Activated T-helper 1 cell treated with anti-CD3 and anti-CD28 coated beads, Interleukin-12 subunit alpha, Interleukin-12 subunit beta, Interleukin-2, Interleukin-4 antibody, amounts not matched to agents 30 ng/mL and 10 ng/mL and 1 ng/mL, durations not matched to agents 14 hours and 24 hours and 36 hours (primary cell): ENCODE measurements at regions not wholly inside any gene's neighbourhood (a gene's known extent, or its start where the extent isn't known, plus 50 kb on each side); places are given as distances from the start of the nearest gene placed in this dataset.

Experiments
- DNase-seq: peaks from one replicate; pipeline ENCODE4 v3.0.0; 2021; ENCODE audit warnings: low spot score
- H3K27ac Mint-ChIP-seq: one replicate; pipeline ENCODE4 v1.8.0; 2021; ENCODE audit warnings: mild to moderate bottlenecking, mixed read lengths
- H3K27me3 Mint-ChIP-seq: one replicate; pipeline ENCODE4 v1.8.0; 2022; ENCODE audit warnings: mild to moderate bottlenecking, moderate library complexity, mixed read lengths; ENCODE audit not compliant: insufficient read depth
- H3K36me3 Mint-ChIP-seq: one replicate; pipeline ENCODE4 v1.8.0; 2021; ENCODE audit warnings: low read depth, mixed read lengths
- H3K4me1 Mint-ChIP-seq: one replicate; pipeline ENCODE4 v1.8.0; 2021; ENCODE audit warnings: low read depth, mixed read lengths
- H3K4me3 Mint-ChIP-seq: one replicate; pipeline ENCODE4 v1.8.0; 2021; ENCODE audit warnings: mild to moderate bottlenecking, moderate library complexity, mixed read lengths
- H3K9me3 Mint-ChIP-seq: one replicate; pipeline ENCODE4 v1.8.0; 2021; ENCODE audit warnings: mixed read lengths
- intact Hi-C: fragments of 100-400 bp; cut with micrococcal nuclease; formaldehyde crosslinking; loops from one replicate; pipeline ENCODE4 v1.15.1; 2024

- H3K9me3 Mint-ChIP-seq = no peaks in the 10 kb centered on the region
- peaks cover 3% of the 10 kb centered on the region for H3K36me3 Mint-ChIP-seq
- no peak overlapping the region for H3K27ac Mint-ChIP-seq
- no peaks in the 10 kb centered on the region for H3K4me1 Mint-ChIP-seq
- intact Hi-C loops = loop anchor here (10.0 kb wide), 2 partner anchors 348 to 1168 kb away; partner anchors contain the start of genes SKIDA1 and SPAG6
- peaks cover 34% of the 10 kb centered on the region for H3K27me3 Mint-ChIP-seq
- no peak for DNase-seq
- no peak overlapping the region for H3K4me3 Mint-ChIP-seq
Observed at GRCh38 chr10:21176934-21177480, 279.9 kb upstream of the NEBL start.

GRCh38 chr10:21175797-21176196, 278.7 kb upstream of the NEBL start:
- Mint-ChIP-seq H3K4me1 (no peaks in the 10 kb centered on the region), H3K27ac (no peak overlapping the region), H3K9me3 (no peaks in the 10 kb centered on the region), H3K36me3 (peaks cover 3% of the 10 kb centered on the region), H3K4me3 (no peak overlapping the region), H3K27me3 (peaks cover 34% of the 10 kb centered on the region)
- no peak for DNase-seq
- intact Hi-C loops = loop anchor here (10.0 kb wide), 2 partner anchors 349 to 1169 kb away; partner anchors contain the start of genes SKIDA1 and SPAG6

DNA sequence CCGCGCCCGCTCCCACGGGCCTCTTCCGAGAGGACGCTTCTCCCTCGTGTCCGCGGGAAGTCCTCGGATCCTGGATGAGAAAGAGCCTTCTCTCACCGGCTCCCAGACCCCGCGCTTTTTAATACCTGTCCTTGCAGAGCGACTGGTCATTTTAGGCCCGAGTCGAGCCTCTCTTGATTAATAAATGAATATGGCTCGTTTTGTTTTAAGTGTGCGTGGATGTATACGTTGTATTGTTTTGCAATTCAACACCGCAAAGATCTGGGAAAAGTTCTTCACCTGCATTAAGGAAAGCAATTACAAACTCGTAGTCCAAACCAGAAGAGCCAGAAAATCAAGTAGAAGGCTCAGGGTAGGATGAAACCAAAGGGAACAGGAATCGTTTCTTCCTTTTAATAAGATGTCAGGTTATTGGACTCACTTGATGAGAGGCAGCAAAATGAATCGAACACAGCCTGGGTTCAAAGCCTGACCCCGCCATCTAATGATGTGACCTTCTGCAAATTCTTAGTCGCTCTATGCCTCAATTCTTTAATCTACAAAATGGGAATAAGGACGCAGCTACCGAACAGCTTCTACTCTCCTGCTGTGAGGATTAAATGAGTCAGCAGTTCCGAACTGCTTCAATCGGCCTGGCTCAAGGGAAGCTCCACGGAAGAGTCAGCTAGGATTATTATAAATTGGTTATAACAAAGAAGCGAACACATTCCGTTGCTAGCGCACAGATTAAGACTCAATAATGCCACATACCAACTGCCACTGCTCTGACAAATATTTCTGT, 277.8 kb upstream of the NEBL start:
- H3K9me3 Mint-ChIP-seq = no peaks in the 10 kb centered on the region
- H3K4me1 Mint-ChIP-seq = no peaks in the 10 kb centered on the region
- intact Hi-C loops = loop anchor here (10.0 kb wide), 2 partner anchors 350 to 1170 kb away; partner anchors contain the start of genes SKIDA1 and SPAG6
- H3K36me3 Mint-ChIP-seq = peaks cover 3% of the 10 kb centered on the region
- DNase-seq = no peak
- H3K27me3 Mint-ChIP-seq = peaks cover 34% of the 10 kb centered on the region
- H3K27ac Mint-ChIP-seq = no peak overlapping the region
- H3K4me3 Mint-ChIP-seq = peak overlapping the region; percentile 64

- no peak overlapping the region for H3K4me3 Mint-ChIP-seq
- intact Hi-C loops = loop anchor here (10.0 kb wide), 2 partner anchors 351 to 1171 kb away; partner anchors contain the start of genes SKIDA1 and SPAG6
- no peak overlapping the region for H3K27ac Mint-ChIP-seq
- H3K9me3 Mint-ChIP-seq = no peaks in the 10 kb centered on the region
- peaks cover 33% of the 10 kb centered on the region for H3K27me3 Mint-ChIP-seq
- no peak for DNase-seq
- peaks cover 3% of the 10 kb centered on the region for H3K36me3 Mint-ChIP-seq
- no peaks in the 10 kb centered on the region for H3K4me1 Mint-ChIP-seq
Observed at GRCh38 chr10:21173802-21174714, 276.9 kb upstream of the NEBL start.

DNA sequence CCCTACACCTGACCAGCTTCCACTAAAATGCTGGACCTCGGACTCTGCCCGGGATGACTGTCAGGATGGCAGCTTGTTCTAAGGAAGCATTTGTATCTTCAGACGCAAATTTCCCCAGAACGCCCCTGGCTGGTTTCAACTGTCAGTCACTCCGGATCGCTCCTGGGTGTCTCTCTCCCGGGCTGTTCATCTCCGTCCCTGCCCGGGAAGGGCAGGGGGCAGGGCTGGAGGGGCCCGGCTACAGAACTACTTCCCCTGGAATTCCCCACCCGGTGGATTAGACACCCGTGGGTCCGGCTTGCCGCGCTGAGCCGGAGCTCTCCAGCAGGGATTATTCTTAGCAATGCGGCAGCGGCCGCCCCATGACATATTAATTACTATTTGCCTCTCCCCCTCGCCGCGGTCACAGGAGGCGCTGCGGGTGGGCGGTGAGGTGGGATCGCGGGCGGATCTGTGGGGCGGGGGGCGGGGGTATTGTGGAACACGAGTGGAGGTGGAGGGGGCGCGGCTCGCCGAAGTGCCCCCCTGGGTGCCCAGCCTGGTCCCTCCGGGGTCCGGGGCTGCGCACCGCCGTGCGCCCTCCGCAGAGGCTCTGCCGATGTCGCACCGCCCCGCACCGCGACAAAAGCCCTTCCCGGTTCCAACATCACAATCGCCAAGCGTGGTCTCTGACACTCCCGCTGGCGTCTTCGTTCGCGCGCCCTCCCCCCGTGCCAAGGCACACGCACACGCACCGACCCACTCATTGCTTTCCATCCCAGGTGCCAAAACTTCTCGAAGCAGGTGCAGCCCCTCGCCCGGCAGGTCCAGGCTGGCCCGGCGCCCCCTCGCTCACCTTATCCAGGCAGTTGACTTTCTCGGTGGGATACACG, 276.1 kb upstream of the NEBL start:
- DNase-seq = no peak
- intact Hi-C loops = loop anchor here (10.0 kb wide), 2 partner anchors 352 to 1172 kb away; partner anchors contain the start of genes SKIDA1 and SPAG6
- Mint-ChIP-seq H3K9me3 (no peaks in the 10 kb centered on the region), H3K4me1 (no peaks in the 10 kb centered on the region), H3K4me3 (no peak overlapping the region), H3K27ac (peak overlapping the region; percentile 18), H3K36me3 (peaks cover 3% of the 10 kb centered on the region), H3K27me3 (peaks cover 33% of the 10 kb centered on the region)

DNA sequence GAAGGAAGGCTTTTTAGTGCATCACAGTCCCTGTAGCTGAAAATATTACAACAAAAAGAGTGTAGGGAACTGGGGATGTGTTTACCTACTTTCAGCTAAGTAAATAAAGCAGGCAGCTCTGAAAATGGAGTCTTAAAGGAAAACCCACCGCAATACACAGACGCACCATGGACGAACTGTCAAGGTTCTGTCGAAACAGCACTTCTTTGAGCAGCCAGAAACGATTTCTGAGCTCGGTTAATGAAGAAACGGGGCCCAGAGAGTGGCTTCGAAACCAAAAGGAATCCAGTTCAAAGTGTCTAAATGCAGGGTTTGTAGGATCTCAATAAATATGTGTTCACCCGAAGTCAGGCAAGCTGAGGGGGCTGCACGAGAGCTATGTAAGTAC, 275.4 kb upstream of the NEBL start:
- no peaks in the 10 kb centered on the region for H3K4me1 Mint-ChIP-seq
- H3K27me3 Mint-ChIP-seq = peaks cover 33% of the 10 kb centered on the region
- no peaks in the 10 kb centered on the region for H3K9me3 Mint-ChIP-seq
- intact Hi-C loops = loop anchor here (10.0 kb wide), 2 partner anchors 352 to 1172 kb away; partner anchors contain the start of genes SKIDA1 and SPAG6
- no peak overlapping the region for H3K27ac Mint-ChIP-seq
- no peak for DNase-seq
- H3K36me3 Mint-ChIP-seq = peaks cover 3% of the 10 kb centered on the region
- H3K4me3 Mint-ChIP-seq = no peak overlapping the region

GRCh38 chr10:21171936-21172541, 274.9 kb upstream of the NEBL start:
- intact Hi-C loops = loop anchor here (10.0 kb wide), 2 partner anchors 353 to 1173 kb away; partner anchors contain the start of genes SKIDA1 and SPAG6
- no peaks in the 10 kb centered on the region for H3K4me1 Mint-ChIP-seq
- H3K9me3 Mint-ChIP-seq = no peaks in the 10 kb centered on the region
- peaks cover 3% of the 10 kb centered on the region for H3K36me3 Mint-ChIP-seq
- peaks cover 31% of the 10 kb centered on the region for H3K27me3 Mint-ChIP-seq
- H3K27ac Mint-ChIP-seq = no peak overlapping the region
- H3K4me3 Mint-ChIP-seq = no peak overlapping the region
- DNase-seq = no peak

- Mint-ChIP-seq H3K27me3 (peaks cover 28% of the 10 kb centered on the region), H3K4me3 (no peak overlapping the region), H3K36me3 (peaks cover 3% of the 10 kb centered on the region), H3K4me1 (no peaks in the 10 kb centered on the region), H3K27ac (no peak overlapping the region), H3K9me3 (no peaks in the 10 kb centered on the region)
- intact Hi-C loops = loop anchor here (10.0 kb wide), 2 partner anchors 353 to 1173 kb away; partner anchors contain the start of genes SKIDA1 and SPAG6
- no peak for DNase-seq
Observed at GRCh38 chr10:21171197-21171935, 274.3 kb upstream of the NEBL start.

DNA sequence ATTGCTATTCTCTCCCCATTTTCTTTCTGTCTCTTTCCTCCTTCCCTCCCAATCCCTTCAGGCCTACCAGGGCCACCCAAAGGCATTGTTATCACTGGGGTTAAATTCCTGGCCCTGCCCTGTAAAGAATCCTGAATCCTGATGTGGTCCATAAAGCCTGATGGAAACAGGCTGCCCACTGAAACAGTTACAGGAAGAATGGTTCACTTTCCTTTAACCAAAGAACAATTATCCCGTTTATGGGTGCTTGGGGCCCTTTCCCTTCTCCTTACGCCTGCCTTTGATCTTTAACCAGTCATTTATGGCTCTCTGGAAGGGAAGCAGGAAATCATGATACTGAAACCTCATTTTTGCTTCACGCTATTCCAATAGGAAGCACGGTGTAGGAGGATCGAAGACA, 273.1 kb upstream of the NEBL start:
- H3K36me3 Mint-ChIP-seq = peaks cover 3% of the 10 kb centered on the region
- intact Hi-C loops = loop anchor here (10.0 kb wide), 2 partner anchors 355 to 1175 kb away; partner anchors contain the start of genes SKIDA1 and SPAG6
- H3K9me3 Mint-ChIP-seq = no peaks in the 10 kb centered on the region
- H3K27ac Mint-ChIP-seq = no peak overlapping the region
- no peaks in the 10 kb centered on the region for H3K4me1 Mint-ChIP-seq
- DNase-seq = no peak
- H3K27me3 Mint-ChIP-seq = peaks cover 16% of the 10 kb centered on the region
- no peak overlapping the region for H3K4me3 Mint-ChIP-seq

GRCh38 chr10:21169271-21169670, 272.2 kb upstream of the NEBL start:
- Mint-ChIP-seq H3K27me3 (peaks cover 9% of the 10 kb centered on the region), H3K27ac (no peak overlapping the region), H3K4me3 (no peak overlapping the region), H3K36me3 (no peaks in the 10 kb centered on the region), H3K4me1 (no peaks in the 10 kb centered on the region), H3K9me3 (no peaks in the 10 kb centered on the region)
- intact Hi-C loops = loop anchor here (5.0 kb wide), 1 partner anchor 558 kb away; no protein-coding TSS in a partner anchor
- DNase-seq = no peak
